Dermis microvascular lymphatic vessel endothelial cell (primary cell): ENCODE measurements at regions not wholly inside any gene's neighbourhood (a gene's known extent, or its start where the extent isn't known, plus 50 kb on each side); places are given as distances from the start of the nearest gene placed in this dataset.

Experiments used
- DNase-seq, 2 donors: peaks; one replicate each; pipeline versions ENCODE4 v3.0.0 to v3.0.0-alpha.2; 2010; ENCODE audit warnings: low read depth in 2 of 2

DNA sequence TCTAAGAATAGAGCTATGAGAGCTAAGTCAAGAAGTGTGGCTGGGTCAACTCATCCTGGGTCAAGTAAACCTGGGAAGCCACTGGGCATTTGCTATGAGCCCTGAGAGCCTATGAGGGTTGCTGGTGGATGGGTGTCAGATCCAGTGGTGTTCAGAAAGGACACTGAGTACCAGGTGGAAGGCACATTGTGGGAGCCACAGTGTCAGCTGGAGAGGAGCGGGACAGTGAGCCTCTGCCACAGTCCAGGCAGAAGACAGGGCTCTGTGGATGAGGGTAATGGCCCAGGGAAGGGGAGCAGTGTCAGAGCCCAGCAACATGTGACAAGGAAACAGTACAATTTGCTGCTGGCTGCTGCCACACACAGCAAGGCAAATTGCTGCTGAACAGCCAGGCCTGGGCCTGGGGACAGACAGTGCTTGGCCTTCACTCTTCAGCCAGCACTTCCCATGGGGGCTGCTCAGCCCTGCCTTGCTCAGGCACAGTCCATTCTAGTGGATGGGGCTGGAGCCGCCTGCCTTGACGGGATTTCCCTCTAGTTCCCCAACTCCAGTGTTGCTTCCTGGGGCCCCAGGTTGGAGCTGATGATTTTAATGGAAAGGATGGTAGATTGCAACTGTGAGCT lies 90.9 kb upstream of the CHST15 start:
- no peak for DNase-seq

DNA sequence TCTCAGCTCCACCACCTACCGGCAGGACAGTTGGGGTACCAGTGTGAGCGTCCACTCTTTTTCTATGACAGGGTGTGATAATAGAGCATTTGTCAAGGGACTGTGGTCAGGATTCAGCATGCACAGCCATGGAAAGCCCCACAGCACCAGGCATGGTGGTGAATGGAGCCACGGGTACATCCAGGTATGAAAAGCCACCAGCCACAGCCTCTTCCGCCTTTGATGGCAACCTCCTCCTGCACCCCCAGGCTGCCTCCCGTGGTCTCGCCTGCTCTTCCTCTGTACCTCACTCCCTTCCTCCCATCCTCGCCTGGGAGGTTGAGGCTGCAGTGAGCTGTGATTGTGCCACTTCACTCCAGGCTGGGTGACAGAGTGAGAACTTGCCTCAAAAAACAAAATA lies 90.2 kb upstream of the CHST15 start:
- no peak for DNase-seq

GRCh38 chr10:124182088-124182541 lies 88.7 kb upstream of the CHST15 start:
- no peak for DNase-seq

GRCh38 chr10:124181656-124182055 lies 88.3 kb upstream of the CHST15 start:
- no peak for DNase-seq

DNA sequence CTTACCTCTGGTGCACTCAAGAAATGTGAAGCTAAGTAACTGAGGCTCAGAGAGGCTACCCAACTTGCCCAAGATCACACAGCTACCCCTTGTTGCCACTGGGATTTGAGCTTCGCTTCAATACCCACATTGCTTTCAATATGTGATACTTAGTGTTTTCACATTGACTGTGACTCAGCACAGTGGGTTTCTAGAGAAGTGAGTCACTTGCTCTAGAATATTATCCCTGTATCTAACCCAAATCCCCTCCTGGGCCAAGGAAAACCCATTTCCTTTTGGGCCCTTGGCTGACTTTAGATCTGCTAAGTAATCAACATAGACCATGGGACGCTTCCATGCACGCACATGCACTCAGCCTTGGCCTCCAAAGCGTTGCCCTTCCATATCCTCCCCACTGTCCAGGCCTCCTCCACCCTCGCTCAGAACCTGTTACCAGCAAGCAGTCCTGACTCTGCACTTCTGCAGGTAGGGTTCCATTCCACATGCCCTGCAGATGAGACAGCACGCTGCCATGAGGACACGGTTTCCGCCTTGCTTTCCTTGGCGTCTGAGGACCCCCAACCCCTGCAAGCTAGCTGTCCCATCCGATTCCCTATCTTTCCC lies 87.7 kb upstream of the CHST15 start:
- no peak for DNase-seq

- no peak for DNase-seq
Observed at GRCh38 chr10:124180044-124180745, 86.8 kb upstream of the CHST15 start.

- DNase-seq: no peak
Observed at GRCh38 chr10:124179308-124180043, 86.1 kb upstream of the CHST15 start.

- DNase-seq: no peak
Observed at GRCh38 chr10:124177180-124177518, 83.8 kb upstream of the CHST15 start.

DNA sequence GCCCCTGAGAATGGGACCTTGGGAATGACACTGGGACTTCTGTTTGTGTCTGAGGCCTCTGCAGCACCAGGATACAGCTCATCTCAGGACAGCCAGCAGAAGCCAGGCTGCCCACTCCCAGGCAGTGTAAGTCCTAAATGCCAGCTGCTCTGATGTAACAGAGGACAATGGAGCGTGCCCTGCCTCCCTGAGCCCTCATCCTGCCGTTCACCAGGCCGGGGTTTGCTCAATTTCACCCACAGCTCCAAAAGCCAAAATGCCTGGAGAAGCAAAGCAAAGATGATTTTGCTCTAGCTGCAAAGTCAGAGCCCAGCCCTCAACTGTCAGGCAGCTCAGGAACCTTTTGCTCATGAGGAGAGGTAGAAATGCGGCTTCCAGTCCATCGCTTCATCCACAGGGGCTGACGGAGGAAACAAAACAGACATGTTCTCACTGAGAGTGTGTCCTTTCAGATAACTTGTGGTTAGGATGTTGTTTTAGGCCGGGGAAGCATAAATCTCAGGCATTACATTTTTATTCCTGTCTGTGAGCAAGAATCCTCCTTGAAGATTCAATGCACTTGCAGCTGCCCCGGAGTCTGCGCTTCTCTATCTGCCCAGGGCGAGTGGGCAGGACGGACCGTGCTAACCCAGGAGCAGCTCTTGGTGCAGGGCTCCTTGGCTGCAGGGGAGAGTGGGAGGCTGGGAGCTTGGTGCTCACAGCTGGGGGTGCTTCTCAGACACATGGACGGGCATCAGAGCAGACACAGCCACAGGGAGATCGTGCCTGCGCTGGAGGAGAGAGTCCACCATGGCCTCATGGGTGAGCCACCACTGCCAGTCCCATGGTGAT lies 83.2 kb upstream of the CHST15 start:
- DNase-seq: no peak

DNA sequence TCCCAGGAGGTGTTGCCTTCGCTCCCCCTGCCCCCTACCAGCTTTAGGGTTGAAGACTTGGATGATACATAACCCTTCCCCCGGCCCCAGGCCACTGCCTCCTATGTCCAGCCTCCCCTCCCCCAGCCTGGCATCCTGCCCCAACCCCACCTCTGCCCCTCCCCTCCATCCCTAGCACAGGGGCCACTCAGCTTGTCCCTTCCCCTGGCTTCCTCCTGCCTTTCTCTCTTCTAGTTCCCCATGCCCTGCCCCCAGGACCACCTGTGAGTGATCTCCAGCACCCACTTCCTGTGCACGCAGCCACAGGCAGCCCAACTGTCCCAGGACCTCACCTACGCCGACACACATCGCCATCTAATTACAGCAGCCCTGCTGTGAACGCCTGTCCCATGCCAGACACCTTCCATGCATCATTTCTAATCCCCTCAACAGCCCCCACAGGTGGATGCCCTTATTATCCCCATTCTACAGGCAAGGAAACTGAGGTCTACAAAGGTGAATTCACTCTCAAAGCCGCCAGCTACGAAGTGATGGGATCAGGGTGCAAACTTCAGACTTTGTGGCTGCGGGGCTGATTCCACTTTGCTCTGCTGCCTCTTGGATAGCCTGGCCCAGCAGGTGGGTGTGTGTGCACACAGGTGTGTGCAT lies 82.4 kb upstream of the CHST15 start:
- DNase-seq: no peak

GRCh38 chr10:124174673-124175645 lies 81.6 kb upstream of the CHST15 start:
- DNase-seq: no peak

DNA sequence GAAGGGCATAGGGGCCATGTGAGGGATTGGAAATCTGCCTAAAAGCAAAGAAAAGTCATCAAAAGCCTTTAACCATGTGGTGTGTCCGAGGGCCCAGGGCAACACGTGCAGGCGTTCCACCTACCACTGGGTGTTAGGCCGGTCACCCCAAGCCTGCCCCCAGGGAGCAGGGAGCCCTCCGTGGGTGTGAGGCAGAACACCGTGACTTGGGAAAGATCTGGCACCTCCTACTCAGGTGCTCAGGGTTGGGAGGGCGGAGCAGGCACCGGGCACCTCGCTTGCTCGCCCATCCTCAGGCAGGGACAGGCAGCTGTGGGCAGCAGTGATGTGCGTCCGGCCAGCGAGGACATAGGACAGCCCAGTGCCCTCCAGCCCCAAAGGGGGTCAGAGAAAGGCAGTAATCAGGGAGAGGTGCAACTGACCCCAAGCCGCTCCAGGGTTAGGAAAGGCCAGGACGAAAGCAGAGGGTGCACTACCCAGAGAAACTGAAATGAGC lies 80.7 kb upstream of the CHST15 start:
- no peak for DNase-seq

DNA sequence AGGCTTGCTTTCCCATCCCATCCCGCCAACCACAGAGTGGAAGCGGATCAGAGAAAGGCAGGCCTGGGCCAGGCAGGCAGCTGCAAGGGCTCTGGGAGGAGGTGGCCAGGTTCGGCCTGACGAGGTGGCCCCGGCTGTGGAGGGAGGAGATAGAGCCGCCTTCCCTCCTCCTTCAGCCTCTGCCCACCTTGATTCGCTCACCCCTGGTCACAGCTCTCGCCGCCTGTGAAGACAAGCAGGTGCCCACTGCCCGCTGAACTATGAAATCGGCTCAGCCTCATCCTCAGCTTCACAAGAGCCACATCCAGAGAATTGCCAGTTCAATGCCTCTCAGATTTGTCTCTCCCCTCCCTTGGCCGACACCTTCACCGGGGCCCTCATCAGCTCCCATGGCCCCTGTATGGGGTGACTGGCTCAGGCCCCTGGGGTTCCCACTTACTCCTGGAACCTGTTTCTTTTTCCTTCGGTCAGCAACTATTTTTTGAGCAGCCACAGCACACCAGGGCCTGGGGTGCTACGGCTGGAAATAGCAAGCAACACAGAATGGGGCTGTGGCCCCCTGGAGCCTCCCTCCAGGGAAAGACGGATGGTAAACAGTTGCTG lies 80.0 kb upstream of the CHST15 start:
- no peak for DNase-seq

- DNase-seq: no peak
Observed at GRCh38 chr10:124172181-124172916, 79.0 kb upstream of the CHST15 start.

GRCh38 chr10:124171561-124171960 lies 78.2 kb upstream of the CHST15 start:
- DNase-seq: no peak

- DNase-seq: no peak
Observed at GRCh38 chr10:124170631-124171030, 77.2 kb upstream of the CHST15 start.

DNA sequence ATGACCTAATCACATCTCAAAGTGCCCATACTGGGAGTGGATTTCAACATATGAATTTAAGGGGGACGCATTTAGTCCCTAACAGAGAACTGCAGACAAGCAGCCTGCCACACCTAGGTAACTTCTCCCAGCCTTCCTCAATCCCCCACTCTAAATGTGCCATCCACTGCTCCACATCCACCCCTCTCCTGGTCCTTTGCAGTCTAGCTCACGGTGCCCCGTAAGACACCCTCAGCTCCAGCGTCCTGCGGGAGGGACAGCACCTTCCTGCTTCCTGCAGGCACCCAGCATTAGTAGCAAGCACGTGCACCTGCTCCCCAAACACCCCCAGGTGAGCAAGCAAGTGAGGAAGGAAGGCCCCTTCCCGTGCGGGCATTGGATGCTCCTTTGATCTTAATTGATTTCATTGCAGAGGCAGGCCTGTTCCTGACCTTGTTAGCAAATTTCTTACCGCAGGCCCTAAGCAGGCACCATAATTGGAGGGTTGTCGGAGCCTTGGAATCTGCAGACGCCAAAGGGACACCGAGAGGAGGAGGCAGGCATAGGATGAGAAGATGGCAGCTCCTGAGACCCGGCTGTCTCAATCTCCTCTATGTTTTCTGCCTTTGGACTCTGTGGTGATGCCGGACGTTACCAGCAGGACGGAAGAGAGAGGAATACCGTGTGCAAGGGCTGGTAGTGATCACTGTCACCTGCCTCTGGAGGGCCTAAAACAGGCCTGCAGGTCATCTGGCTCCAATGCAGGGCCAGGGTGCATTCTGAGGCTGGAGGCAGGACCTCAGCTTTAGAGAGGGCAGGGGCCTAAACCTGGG lies 75.8 kb upstream of the CHST15 start:
- DNase-seq: no peak

DNA sequence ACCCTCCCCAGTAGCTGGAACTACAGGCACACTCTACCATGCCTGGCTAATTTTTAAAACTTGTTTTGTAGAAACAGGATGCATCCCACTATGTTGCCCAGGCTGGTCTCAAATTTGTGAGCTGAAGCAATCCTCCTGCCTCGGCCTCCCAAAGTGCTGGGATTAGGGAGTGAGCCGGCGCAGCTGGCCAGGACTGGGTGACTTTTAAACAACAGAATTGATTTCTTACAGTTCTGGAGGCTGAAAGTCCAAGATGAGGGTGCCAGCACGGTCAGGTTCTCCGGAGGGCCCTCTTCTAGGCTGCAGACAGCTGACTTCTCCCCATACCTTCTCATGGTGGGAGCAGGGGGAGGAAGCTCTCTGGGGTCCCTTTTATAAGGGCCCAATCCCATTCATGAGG lies 75.2 kb upstream of the CHST15 start:
- no peak for DNase-seq
